ENCODE measurements at regions not wholly inside any gene's neighbourhood (a gene's known extent, or its start where the extent isn't known, plus 50 kb on each side); places are given as distances from the start of the nearest gene placed in this dataset.

DNA sequence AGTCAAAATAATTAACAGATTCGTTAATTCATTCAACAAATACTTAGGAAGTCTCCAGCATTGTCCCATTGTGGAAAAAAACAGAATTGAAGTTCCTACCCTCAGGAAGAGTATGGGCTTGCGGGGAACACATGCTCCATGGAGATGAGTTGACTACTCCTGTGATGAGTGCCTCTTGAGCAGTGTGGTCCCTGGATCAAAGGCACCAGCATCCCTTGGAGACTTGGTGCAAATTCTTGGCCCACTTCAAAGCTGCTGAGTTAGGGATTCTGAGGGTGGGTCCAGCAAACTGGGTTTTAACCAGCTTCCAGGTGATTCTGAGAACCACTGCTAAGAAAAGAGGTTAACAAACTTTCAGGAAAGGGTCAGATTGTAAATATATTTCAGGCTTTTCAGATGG, 361.6 kb downstream of the MYCN start:
- TF ChIP-seq GABPA (IDR thresholded peaks at IDR 0.05; ENCODE audit: low read depth) (no peak), RAD21 (IDR thresholded peaks at IDR 0.05; ENCODE audit: low read length) (no peak), CTCF (IDR thresholded peaks at IDR 0.05) (no peak), YY1 (IDR thresholded peaks at IDR 0.05; ENCODE audit: low read depth) (no peak), RCOR1 (IDR thresholded peaks at IDR 0.05; ENCODE audit: low read length) (no peak), TAF1 (IDR thresholded peaks at IDR 0.05; ENCODE audit: borderline replicate concordance, low read depth, low read length) (no peak), EZH2phosphoT487 (IDR thresholded peaks at IDR 0.05; ENCODE audit: borderline replicate concordance, low read depth) (no peak), TEAD4 (IDR thresholded peaks at IDR 0.05; ENCODE audit: borderline replicate concordance, insufficient read depth) (no peak), EP300 (IDR thresholded peaks at IDR 0.05; ENCODE audit: borderline replicate concordance in 1 of 2, low read depth in 1 of 2, low read length in 1 of 2) (no peak), NFIC (IDR thresholded peaks at IDR 0.05; ENCODE audit: borderline replicate concordance) (no peak), CHD2 (IDR thresholded peaks at IDR 0.05; ENCODE audit: low read length, partially characterized antibody) (no peak), JUND (IDR thresholded peaks at IDR 0.05) (no peak)
- TF ChIP-seq, protein P1, sequence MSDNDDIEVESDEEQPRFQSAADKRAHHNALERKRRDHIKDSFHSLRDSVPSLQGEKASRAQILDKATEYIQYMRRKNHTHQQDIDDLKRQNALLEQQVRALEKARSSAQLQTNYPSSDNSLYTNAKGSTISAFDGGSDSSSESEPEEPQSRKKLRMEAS (IDR thresholded peaks at IDR 0.05; ENCODE audit: low read depth) = no peak
- TF ChIP-seq, protein P2, sequence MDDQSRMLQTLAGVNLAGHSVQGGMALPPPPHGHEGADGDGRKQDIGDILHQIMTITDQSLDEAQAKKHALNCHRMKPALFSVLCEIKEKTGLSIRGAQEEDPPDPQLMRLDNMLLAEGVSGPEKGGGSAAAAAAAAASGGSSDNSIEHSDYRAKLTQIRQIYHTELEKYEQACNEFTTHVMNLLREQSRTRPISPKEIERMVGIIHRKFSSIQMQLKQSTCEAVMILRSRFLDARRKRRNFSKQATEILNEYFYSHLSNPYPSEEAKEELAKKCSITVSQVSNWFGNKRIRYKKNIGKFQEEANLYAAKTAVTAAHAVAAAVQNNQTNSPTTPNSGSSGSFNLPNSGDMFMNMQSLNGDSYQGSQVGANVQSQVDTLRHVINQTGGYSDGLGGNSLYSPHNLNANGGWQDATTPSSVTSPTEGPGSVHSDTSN (IDR thresholded peaks at IDR 0.05) = no peak
